ENCODE measurements at regions not wholly inside any gene's neighbourhood (a gene's known extent, or its start where the extent isn't known, plus 50 kb on each side); places are given as distances from the start of the nearest gene placed in this dataset.

DNA sequence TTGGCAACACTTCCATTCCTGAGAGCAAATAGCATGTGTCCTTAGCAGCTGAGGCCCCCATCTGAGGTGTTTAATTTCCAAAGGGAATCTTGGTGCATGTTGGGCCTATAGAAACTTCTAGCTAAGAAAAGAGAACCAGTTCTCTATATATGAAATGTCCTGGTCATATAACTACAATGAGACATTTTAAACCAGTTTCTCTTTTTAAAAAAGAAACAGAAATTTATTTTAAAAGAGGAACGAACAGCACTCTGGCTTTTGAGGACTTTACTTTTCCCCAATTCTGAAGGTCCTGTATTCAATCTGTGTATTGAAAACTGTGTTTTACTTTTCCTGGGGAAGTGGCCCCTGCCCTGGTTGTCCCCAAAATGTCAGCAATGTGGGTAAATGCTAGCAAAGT lies 94.0 kb upstream of the FOXN2 start:
- no peak for TF ChIP-seq EZH2 (IDR thresholded peaks at IDR 0.05; ENCODE audit: low read depth, unreplicated experiment)
- TF ChIP-seq, protein P1, sequence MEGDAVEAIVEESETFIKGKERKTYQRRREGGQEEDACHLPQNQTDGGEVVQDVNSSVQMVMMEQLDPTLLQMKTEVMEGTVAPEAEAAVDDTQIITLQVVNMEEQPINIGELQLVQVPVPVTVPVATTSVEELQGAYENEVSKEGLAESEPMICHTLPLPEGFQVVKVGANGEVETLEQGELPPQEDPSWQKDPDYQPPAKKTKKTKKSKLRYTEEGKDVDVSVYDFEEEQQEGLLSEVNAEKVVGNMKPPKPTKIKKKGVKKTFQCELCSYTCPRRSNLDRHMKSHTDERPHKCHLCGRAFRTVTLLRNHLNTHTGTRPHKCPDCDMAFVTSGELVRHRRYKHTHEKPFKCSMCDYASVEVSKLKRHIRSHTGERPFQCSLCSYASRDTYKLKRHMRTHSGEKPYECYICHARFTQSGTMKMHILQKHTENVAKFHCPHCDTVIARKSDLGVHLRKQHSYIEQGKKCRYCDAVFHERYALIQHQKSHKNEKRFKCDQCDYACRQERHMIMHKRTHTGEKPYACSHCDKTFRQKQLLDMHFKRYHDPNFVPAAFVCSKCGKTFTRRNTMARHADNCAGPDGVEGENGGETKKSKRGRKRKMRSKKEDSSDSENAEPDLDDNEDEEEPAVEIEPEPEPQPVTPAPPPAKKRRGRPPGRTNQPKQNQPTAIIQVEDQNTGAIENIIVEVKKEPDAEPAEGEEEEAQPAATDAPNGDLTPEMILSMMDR (conservative IDR thresholded peaks at IDR 0.05; ENCODE audit: low read depth in 2 of 2), result no peak

Data from GM23338 (cell line).